ENCODE measurements at regions not wholly inside any gene's neighbourhood (a gene's known extent, or its start where the extent isn't known, plus 50 kb on each side); places are given as distances from the start of the nearest gene placed in this dataset.

DNA sequence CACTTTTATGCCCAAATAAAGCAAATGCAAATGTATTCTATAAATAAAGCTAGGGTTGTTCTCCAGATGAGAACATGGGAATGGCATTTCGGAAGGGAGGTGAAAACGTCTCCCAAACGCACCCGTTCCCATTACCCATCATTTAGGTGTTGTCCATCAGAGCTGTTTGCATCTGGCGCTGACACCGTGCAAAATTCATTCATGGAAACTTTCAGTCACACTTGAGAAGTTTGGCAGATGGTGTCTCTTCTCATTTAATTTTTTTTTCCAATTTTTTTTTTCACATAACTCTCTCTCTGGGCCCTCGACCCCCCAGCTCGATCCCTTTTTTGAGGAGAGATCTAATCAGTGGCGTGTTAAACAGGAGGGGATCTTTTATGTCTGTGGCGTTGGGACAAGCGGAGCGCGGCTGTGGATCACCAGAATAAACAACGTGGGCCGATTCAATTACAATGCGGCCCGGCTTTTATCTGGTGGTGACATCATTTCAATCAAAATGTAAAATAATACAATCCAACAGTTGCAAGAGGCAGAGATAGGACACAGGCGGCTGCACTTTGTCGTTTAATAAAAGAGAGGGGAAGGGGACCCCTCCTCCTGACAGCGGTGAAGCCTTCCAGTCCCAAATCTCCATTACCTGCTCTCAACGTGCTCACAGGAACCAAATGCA lies 246.1 kb upstream of the IRX4 start:
- DNase-seq (ENCODE audit: low read depth in 4 of 4, low spot score in 2 of 4), result no peak

DNA sequence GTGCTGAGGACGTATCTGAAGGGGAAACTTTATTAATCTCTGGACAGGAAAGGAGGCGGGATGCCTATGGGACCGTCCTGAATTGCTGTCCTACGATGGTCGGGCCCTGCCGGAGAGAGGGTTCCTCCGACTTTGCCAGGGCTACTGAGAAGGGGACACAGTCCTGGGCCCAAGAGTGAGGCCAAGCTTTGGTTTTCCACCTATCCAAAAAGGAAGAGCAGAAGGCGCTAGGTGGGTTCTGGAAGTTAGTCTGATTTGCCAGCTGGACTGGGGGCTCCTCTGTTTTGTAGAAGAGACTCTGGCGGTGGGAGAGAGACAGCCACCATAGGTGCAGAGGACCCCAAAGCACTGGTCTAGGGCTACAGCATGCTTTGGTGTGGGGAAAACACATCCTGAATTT lies 243.8 kb upstream of the IRX4 start:
- no peak for DNase-seq (ENCODE audit: low read depth in 4 of 4, low spot score in 2 of 4)

DNA sequence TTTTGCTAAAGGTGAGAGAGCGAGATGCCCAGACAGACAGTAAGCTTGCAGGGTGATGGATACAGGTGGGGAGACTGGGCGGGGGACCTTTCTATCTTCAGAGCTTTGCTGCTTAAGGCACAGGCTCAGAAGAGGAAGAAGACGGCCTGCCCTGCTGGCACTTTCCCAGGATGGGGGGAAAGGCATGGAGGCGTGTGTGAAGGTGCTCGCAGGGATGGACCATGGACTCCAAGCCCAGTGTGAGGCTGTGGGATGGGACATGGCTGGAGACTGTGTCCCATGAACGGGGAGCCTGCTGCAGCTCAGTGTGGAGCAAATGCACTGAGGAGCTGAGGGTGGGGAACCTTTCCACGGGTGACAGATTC lies 243.2 kb upstream of the IRX4 start:
- DNase-seq (ENCODE audit: low read depth in 4 of 4, low spot score in 2 of 4), result no peak

DNA sequence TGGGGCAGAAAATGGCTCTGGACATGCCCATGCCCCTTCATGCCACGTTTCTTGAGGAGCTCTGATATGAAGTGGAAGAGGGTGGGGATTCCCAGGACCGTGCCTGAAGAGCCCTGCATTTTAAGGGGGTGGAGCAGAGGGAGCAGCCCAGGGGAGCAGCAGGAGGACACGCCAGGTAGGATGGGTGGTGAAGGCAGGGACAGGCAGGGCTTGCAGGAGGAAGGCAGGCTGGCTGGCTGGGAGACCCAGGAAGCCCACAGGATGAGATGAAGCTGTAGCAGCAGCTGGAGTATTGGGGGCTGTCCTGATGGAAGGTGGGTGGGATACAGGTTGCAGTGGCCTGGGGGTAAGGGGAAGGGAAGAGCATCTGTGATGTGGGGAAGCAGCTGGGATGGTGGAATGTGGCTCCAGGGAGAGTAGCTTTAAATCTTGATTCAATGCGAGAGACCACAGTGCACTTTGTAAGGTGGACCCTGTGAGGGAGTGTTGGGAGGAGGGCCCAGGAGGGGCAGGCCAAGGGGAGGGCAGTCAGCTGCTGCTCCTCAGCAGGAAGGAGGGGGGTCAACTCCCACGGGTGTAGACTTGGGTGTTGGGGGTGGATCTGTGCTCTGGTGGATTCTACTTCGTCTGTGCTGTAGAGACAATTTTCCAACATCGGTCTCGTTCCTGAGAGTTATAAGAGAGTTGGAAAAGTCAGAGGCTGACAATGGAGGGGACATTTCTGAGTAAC lies 242.6 kb upstream of the IRX4 start:
- DNase-seq (ENCODE audit: low read depth in 4 of 4, low spot score in 2 of 4), result no peak

DNA sequence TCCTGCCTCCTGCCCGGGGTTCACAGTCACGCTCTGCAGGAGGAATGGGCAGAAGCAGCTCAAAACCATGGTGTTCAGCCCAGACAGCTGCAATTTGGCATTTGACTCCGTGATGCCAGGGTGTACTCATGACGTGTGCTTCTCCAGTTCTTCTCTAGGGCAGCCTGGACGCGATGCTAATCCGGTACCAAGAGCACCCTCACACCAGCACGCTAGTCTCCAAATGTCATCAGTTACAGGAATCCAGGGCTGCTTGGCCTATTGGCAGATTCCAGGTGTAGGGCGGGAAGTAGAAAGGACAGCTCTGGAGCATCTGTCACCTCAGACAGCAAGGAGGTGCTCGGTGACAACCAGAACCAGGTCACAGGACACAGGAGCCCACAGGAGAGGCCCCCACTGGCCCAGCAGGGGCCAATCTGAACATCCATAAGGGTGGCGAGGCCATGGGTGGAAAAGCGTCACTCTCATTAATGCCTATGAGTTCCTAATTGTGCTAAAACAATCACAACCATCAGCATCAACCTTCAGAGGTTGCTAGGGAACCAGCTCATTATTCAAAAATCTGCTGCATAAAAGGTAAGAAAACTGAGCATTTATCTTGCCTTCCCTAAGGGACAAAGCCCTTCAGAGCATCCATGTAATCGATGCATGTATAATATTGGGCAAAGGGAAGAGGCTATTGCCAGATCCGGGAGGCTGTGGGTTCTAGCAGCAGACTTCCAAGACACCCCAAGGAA lies 241.9 kb upstream of the IRX4 start:
- no peak for DNase-seq (ENCODE audit: low read depth in 4 of 4, low spot score in 2 of 4)

DNA sequence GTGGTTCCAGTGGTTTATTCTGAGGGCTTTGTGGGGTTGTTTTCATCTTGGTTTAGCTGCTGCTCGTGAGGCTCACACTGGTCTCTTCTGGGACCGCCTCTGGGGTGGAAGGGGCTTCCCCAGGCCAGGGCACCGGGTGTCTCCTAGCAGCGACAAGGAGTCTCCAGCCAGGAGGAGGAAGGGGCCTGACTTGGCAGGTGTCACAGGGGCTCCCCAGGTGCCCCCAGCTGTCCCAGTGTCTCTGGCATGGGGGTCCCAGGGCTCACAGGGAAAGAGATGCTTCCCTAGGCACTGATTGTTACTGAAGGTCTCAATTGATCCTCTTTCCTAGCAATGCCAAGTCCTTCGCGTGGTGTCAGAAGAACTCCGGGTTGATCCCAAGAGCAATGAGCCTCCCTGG lies 241.1 kb upstream of the IRX4 start:
- no peak for DNase-seq (ENCODE audit: low read depth in 4 of 4, low spot score in 2 of 4)

DNA sequence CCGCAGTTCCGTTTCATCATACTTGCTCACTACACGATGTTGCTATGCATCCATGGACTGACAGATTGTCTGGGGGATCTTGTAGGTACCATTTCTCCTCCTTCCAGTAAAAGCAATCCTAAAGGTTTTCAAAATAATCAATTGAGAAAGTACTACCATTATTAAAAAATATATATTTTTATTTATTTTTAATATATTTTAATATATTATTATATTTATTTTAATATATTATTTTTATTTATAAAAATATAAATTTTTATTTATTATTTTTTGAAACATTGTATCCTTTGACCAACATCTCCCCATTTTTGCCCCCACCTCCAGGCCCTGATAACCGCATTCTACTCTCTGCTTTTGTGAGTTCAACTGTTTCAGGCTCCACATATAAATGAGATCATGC lies 237.6 kb upstream of the IRX4 start:
- no peak for DNase-seq (ENCODE audit: low read depth in 4 of 4, low spot score in 2 of 4)

DNA sequence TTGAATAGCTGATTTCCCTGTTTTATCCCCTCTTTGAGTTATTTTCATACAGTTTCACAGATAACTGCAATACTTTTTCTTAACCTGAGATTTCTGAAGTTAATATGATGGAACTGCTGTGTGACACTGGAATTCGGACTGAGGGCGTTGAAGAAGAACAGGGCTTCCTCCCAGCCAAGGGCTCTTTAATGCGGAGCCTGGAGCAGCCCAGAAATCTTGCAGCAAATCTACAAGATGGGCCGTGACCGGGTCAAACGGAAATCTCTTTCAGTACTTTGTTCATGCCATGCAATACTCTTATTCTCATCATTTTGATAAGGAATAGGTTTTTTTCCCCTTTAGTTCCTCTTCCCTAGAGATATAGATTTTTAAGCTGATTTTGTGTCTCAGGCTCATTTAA lies 236.8 kb upstream of the IRX4 start:
- no peak for DNase-seq (ENCODE audit: low read depth in 4 of 4, low spot score in 2 of 4)

DNA sequence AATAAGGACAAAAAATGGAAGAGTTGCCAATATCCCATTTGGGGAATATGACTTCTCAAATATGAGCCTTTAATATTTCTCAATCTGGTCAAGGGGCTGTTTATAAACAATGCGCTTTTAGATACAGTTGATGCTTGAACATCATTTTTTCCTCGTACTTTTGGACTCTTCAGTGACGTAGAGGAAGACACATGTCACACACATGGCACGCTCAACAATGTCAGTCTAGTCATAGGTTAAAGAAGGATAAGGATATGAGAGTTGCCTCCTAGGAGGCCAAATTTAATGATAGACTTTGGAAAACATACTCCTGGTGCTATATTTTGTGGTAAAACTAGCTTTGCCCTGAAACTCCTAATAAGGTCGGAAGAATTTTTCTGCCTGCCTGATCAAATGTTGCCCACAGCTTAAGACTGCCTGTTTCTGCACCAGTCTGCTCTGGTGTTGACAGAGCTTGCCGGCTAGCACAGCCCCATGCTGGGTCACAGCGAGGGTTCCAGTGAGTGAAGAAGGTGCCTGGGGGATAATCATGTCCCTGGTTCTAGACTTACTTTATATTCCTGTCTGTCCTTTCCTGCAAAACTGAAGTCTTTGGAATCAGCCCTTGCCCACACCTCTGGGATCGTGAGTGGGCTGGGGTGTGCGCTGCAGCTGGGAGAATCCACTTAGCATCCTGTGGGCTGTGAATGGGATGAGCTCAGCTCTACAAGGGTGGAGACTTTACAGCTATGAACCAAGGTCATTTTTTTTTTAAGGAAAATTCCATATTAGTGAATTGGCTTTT lies 230.8 kb upstream of the IRX4 start:
- no peak for DNase-seq (ENCODE audit: low read depth in 4 of 4, low spot score in 2 of 4)

DNA sequence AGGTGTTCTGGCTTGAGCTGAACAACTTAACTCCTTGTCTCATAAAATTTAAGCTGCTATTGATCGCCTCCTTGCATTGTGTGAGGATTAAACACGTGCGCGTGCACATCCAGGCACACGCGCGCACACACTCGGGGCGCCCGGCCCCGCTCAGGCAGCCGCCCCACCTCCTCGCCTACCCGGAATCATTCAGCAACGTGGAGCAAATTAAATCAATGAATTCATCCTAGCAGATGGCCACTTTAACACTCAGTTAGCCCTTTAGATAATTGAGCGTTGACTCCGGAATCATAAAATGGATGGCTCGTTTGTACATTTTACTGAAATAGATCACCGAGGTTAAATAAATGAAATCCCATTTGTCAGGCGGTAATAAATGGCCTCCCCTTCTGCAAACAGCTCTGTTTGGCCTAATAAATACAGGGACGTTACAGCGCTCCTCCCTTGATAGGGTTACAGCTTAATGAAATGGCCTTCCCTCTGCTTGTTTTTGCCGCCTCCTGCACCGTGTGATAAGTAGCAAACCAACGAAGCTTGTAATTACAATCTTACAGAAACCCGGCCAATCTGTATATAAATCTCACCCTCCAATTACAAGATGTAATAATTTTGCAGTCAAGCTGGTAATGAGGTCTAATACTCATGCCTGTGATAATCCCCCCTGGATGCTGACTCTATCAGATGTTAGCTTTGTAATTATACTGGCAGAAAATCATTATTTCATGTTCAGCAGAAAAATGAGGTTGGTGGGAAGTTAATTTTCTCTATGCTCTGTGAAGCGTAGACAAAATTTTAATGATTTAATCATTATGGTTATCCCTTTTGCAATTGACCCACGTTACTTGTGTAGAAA lies 229.7 kb upstream of the IRX4 start:
- DNase-seq (ENCODE audit: low read depth in 4 of 4, low spot score in 2 of 4), result no peak

DNA sequence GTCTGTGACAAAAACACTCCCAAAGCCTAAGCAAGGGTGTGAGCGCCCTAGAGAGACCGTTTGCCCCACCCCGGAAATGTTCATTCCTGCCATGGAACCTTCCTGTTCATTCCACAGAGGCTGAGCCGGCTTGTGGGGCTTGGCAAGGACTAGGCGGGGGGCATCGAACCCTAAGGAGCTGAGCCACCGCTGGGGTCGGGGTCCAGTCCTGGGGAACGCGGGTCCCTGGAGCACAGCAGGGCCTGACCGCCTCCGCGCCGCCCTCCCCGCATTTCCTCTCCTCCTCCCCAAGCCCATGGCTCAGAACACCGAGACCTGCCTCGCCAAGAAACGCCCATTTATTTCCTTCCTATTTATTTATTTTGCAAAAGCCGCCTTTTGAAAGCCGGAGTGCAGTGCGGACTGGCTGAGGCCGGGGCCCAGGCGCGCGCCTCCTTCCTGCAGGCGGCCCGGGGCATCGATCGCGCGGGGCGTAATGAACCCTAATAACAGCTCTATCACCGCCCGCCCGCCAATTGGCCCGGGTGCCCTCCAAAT lies 228.9 kb upstream of the IRX4 start:
- no peak for DNase-seq (ENCODE audit: low read depth in 4 of 4, low spot score in 2 of 4)

DNA sequence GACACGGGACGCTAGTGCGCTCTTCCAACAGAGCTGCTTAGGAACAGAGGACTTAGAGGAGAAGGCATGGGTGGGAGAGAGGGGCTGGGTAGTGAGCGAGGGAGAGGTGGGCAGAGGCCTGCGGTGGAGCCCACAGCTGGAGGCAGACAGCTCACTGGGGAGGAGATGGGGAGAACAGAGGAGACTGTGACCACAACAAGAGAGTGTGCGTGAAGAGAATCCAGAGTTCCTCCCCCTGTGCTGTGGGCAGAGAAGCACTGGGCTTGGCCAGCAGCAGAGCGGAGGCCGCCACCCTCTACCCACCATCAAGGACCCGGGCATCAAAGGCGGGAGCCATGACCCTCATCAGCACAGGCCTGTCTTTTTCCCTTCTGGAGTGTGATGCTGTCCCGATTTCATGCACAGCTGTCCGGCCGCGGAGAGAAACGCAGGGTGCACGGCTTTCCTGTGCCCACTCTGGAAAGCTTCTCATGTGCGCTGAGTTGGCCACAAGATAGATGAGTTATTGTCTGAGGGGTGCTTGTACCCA lies 228.3 kb upstream of the IRX4 start:
- no peak for DNase-seq (ENCODE audit: low read depth in 4 of 4, low spot score in 2 of 4)

DNA sequence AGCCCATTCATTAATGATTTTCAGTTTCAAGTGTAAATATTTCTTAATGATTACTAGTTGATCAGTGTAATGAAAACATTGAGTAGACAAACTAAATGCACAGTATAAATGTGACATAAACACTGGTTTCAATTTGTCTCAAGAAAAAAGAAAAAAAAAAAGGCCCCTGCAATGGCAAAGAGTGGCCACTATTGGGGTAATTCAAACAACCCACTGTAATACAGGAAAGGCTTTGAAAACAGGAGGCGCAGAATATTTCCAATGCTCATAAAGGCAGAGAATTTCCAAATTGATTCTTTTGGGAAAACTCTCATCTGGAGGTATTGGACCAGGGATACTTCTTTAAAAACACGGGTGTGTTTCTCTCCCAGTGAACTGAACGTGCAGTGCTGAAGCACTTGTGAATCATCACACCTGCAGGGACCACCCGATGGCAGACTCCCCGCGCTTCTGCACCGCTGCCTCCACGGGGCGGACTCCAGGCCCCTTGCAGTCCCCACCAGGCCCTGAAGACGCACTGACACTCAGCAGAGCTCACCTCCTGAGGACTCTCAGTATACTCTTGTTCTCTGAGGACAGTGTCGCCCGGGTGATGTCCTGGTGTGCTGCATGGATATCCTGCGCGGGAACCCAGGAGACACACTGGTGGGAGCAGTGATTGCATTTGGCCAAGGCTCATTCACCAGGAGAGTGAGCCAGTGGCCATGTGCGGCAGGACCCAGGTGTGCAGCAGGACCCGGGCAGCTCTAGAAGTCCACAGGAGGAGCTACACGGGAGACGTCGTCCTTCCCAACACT lies 227.6 kb upstream of the IRX4 start:
- DNase-seq (ENCODE audit: low read depth in 4 of 4, low spot score in 2 of 4), result no peak

DNA sequence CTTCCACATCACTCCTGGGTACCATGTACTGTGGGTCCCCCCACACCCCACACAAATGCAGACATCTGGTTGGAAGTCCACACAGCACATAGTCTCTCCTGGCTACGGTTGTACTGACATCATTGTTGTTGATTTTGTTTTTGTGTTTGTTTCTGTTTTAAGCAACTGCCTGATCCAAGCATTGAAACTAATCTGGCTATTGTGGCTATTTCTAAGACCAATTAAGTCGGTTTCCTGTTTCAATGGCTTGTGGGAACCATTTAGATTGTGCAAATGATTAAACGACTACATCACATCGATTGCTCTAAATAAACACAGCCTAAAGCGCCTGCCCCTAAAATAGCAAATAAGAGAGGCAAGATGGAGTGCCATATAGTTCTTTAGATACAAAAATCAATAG lies 226.8 kb upstream of the IRX4 start:
- DNase-seq (ENCODE audit: low read depth in 4 of 4, low spot score in 2 of 4), result no peak

DNA sequence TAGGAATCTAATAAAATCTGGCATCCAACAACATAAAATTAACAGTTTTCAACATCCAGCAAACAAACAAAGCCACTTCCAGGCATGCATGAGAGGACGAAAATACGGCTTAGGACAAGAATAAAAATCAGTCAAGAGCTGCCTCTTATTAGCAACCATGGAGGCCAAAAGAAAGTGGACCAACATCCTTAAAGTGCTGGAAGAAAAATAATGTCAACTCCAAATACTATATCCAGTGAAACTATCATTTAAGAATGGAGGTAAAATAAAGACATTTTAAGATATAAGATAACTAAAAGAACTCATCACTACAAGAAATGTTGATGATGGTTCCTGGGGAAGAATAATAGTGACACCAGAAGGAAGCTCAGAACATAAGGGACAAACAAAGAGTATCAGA lies 224.0 kb upstream of the IRX4 start:
- no peak for DNase-seq (ENCODE audit: low read depth in 4 of 4, low spot score in 2 of 4)

DNA sequence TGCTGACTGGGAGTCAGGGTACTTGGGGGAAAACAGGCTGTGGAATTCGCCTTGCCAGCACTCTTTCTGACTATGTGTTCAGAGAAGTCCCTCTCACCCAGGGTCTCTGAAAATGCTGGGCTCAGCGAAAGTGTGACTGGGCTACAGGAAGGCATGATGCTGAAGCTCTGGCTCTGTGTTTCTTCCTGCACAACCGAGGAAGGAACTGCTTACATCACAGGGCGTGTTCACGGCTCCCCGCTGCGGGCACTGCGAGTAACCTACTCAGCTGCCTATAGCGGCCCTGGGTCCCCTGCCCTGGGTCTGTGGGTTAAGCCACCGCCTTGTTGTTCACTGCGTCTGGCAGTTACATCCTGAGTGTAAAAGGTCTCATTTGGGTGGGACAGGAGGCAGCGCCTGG lies 222.4 kb upstream of the IRX4 start:
- DNase-seq (ENCODE audit: low read depth in 4 of 4, low spot score in 2 of 4), result no peak

DNA sequence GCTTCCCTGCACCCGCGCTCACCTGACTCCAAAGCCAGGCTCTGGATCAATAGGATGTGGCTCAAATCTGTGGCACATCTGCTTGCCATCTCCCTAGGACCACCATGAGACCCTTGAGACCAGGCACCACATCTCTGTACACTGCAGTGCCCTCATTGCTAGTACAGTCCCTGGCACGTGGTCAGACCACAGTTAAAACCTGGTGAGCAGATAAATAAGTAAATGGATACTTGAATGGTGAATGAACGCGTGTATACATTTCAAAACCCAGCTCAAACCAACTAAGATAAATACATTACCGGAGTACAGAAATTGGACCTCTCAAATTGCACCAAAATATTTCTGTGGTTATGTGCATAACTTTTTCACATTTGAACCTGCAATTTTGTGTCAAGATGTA lies 221.2 kb upstream of the IRX4 start:
- no peak for DNase-seq (ENCODE audit: low read depth in 4 of 4, low spot score in 2 of 4)

DNA sequence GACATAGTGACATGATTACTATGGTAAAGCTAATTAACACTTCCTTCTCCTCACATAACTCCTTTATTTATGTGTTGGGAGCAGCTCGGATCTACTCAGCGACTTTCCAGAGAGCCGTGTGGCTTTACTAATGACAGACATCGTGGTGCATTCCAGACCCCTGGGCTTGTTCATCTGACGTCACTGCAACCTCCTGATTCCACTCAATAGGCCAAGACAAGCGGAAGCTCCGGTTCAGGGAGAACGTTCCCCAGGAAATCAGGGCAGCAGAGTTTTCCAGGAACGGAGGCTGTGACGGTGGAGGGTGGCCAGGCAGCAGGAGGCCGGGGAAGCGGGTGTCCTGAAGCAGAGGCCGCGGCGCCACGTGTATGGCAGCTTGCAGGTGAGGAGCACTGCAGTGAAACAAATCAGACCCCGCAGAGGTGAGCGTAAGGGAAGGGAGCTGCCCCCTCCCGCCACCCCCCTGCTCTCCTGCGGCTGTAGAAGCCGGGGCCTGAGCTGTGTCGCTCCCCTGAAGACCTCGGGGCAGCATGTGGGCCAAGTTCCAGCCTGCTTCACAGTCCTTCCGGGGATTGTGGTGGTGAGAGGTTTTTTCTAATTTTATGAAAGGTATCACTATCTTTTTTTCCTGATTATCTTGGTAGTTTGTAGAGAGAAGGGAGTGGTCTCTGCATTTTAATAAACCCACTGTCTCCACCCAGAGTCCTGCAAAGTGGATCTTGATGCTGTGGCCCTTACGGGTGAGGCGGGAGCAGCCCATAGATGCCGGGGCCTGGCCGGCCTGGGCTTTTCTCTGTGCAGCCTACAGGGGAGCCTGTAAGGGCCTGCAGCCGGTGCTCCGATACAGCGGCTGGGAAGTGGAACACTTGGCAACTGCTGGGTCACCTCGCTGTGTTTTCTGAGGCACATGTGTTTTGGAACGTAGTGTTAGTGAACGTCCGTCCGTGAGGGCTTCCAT lies 220.4 kb upstream of the IRX4 start:
- no peak for DNase-seq (ENCODE audit: low read depth in 4 of 4, low spot score in 2 of 4)

Measured in left renal cortex interstitium (tissue), 4 donors.